ENCODE measurements at regions not wholly inside any gene's neighbourhood (a gene's known extent, or its start where the extent isn't known, plus 50 kb on each side); places are given as distances from the start of the nearest gene placed in this dataset.

DNA sequence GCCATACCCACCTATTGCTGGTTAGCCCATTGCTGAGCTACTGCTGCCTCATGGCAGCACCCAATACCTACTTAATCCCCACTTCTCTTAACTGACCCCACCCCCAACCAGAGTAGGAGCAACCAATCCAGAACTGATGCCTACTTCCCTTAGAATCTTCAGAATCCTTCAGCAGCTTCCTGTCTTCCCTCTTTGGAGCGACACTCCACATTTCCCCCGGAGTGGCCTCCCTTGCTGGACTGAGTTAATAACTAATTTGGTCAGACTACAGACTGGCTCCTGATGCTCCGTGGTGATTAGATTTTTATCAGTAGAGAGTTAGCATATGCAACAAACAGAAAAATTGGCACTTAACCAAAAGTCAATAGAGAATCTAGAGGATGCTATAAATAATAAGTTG, 51.2 kb upstream of the UBR2 start:
- TF ChIP-seq, protein P1, sequence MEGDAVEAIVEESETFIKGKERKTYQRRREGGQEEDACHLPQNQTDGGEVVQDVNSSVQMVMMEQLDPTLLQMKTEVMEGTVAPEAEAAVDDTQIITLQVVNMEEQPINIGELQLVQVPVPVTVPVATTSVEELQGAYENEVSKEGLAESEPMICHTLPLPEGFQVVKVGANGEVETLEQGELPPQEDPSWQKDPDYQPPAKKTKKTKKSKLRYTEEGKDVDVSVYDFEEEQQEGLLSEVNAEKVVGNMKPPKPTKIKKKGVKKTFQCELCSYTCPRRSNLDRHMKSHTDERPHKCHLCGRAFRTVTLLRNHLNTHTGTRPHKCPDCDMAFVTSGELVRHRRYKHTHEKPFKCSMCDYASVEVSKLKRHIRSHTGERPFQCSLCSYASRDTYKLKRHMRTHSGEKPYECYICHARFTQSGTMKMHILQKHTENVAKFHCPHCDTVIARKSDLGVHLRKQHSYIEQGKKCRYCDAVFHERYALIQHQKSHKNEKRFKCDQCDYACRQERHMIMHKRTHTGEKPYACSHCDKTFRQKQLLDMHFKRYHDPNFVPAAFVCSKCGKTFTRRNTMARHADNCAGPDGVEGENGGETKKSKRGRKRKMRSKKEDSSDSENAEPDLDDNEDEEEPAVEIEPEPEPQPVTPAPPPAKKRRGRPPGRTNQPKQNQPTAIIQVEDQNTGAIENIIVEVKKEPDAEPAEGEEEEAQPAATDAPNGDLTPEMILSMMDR (optimal IDR thresholded peaks at IDR 0.05 in 1 of 3, IDR thresholded peaks at IDR 0.05 in 1 of 3, conservative IDR thresholded peaks at IDR 0.05 in 1 of 3; ENCODE audit: extremely low read depth in 1 of 3, insufficient read depth in 2 of 3, low read length in 3 of 3) = no peak
- TF ChIP-seq EZH2 (IDR thresholded peaks at IDR 0.05; ENCODE audit: low read length) = no peak

Data from keratinocyte (primary cell).